Tibial nerve (tissue), 4 donors: ENCODE measurements at regions not wholly inside any gene's neighbourhood (a gene's known extent, or its start where the extent isn't known, plus 50 kb on each side); places are given as distances from the start of the nearest gene placed in this dataset.
"Not testable (repeated sequence)": the region's sequence is repeated elsewhere in the genome, so short reads cannot be mapped to it uniquely, and the experiment has no call there.

ENCODE experiments used
- DNase-seq, 2 donors: peaks; one replicate each; pipeline ENCODE4 v3.0.0-alpha.2; 2019; ENCODE audit warnings: low spot score in 2 of 2
- H3K27ac ChIP-seq, 4 donors: fragments of 200-600 bp; sonication (generic) in 3 of 4; one replicate each; pipeline ENCODE4 v1.5.1; 2017 to 2019; ENCODE audit warnings: mild to moderate bottlenecking in 1 of 4
- H3K27me3 ChIP-seq, 2 donors: fragments of 200-600 bp; sonication (generic) in 1 of 2; one replicate each; pipeline versions ENCODE4 v1.5.1 to v1.6.0; 2017 to 2019
- H3K36me3 ChIP-seq, 3 donors: fragments of 200-600 bp; sonication (generic); one replicate each; pipeline ENCODE4 v1.5.1; 2018 to 2019
- H3K4me1 ChIP-seq, 4 donors: fragments of 200-600 bp; sonication (generic) in 3 of 4; one replicate each; pipeline ENCODE4 v1.5.1; 2017 to 2019
- H3K4me3 ChIP-seq, 4 donors: fragments of 200-600 bp; sonication (generic) in 3 of 4; one replicate each; pipeline ENCODE4 v1.5.1; 2017 to 2019; ENCODE audit warnings: mild to moderate bottlenecking in 1 of 4, moderate library complexity in 1 of 4
- H3K9me3 ChIP-seq, 4 donors: fragments of 200-600 bp; sonication (generic) in 3 of 4; one replicate each; pipeline ENCODE4 v1.5.1; 2017 to 2019
- WGBS, 2 donors: methylation state at CpG; one replicate each; pipeline ENCODE4 v1.1.5; 2018; 5-methylcytosine and 5-hydroxymethylcytosine counted together

DNA sequence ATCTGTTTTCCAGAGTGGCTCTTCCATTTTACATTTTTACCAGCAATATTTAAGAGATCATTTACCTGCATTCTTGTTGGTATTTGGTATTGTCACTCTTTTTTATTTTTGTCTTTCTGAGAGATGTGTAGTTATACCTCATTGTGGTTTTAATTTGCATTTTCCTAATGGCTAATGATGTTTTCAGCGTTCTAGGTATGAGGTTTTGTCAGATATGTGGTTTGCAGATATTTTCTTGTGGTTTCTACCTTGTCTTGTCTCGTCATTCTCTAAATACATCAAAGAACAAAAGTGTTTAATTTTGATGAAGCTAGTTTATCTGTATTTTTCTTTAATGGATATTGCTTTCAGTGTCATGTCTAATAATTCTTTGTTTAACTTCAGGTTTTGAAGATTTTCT, 110.9 kb upstream of the PLGLB1 start:
- not testable (repeated sequence) for H3K4me1 ChIP-seq, H3K27ac ChIP-seq
- WGBS, 2 donors, result 69 to 73% methylated on average over 1 of the region's 2 CpGs

DNA sequence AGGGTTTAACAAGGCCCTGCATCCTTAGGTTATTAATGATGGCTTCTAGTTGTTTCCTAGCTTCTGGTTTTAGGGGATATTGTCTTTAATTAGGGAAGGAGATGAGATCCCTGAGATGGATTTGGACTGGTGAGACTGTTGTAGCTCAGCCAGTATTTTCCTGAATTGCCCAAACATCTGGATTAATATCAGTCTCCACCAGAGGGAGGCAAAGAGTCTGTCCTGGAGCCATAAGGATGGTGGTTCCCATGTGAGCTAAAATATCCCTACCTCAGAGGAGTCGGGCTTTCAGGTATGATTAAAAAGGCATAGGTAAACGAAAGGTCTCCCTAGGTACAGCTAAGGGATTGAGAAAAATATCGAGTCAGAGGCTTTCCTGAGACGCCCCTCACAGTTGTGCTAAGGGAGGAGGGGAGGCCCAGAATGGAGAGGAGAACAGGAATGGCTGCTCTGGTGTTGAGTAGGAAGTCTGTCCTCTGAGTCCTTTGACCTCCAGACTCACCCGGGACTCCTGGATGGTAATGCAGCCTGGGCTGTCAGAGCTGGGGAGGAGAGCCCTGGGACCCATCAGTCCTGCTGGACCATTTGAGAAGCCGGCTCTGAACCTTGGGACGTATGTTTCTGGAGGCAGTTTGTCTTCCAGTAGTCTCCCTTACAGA, 130.3 kb upstream of the PLGLB1 start:
- not testable (repeated sequence) for H3K27me3 ChIP-seq, H3K27ac ChIP-seq, H3K4me3 ChIP-seq, H3K4me1 ChIP-seq, H3K9me3 ChIP-seq, DNase-seq, H3K36me3 ChIP-seq
- WGBS, 2 donors, result no CpG with 5 or more reads among the region's 7 CpGs

More for the DNA sequence above, 110.9 kb upstream of the PLGLB1 start:
- DNase-seq, H3K27me3 ChIP-seq, H3K9me3 ChIP-seq, H3K36me3 ChIP-seq, H3K4me3 ChIP-seq: not testable (repeated sequence)

DNA sequence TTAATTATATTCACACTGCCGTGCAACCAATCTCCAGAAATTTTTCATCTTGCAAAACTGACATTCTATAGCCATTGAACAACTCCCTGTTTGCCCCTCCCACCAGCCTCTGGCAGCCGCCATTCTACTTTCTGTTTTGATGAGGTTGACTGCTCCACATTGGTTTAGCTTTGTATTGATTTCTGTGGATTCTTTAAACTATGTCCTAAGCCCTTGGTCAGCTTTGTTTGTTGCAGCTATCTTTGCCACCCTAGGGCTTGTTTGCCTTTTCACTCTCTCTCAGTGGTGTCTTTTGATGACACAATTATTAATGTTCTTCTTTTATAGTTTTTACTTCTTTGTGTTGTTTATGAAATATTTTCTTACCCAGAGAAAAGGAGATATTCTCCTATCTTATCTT, 152.8 kb upstream of the PLGLB1 start:
- not testable (repeated sequence) for H3K4me3 ChIP-seq, H3K27ac ChIP-seq, H3K27me3 ChIP-seq, DNase-seq, H3K4me1 ChIP-seq, H3K9me3 ChIP-seq, H3K36me3 ChIP-seq
- 80 to 85% methylated on average over 2 of the region's 2 CpGs for WGBS, 2 donors

DNA sequence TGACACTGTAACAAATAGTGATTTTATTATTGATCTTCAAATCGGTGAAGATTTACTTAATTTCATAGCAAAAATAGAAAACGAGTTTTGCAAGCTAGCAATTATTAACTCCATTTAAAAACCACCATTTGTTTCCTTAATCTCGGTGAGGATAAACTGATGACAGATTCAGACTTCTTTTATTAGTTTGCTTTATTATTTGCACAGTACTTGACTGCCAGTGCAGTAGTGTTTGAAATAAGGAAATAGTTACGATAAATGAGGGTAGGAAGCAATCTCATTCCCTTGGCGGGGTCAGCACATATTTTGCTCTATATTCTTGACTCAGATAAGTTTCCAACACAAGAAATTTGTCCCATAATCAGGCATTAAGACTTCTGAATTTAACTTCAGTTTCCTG, 161.7 kb upstream of the PLGLB1 start:
- not testable (repeated sequence) for DNase-seq, H3K4me3 ChIP-seq, H3K27me3 ChIP-seq, H3K36me3 ChIP-seq, H3K4me1 ChIP-seq, H3K9me3 ChIP-seq, H3K27ac ChIP-seq
- 71% methylated on average over 1 of the region's 5 CpGs; no CpG with 5 or more reads in 1 of the 2 donors for WGBS, 2 donors

DNA sequence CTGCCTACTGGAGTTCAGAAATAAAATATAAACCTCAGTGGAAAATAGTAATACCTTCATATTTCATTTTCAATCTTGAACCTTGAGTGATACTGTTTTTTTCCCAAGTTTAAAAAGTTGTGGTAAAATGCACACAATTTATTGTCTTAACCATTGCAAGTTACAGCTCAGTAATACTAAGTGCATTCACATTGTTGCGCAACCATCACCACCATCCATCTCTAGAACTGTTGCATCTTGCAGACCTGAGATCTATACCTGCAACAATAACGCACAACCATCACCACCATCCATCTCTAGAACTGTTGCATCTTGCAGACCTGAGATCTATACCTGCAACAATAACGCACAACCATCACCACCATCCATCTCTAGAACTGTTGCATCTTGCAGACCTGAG, 162.6 kb upstream of the PLGLB1 start:
- not testable (repeated sequence) for H3K4me1 ChIP-seq, DNase-seq

DNA sequence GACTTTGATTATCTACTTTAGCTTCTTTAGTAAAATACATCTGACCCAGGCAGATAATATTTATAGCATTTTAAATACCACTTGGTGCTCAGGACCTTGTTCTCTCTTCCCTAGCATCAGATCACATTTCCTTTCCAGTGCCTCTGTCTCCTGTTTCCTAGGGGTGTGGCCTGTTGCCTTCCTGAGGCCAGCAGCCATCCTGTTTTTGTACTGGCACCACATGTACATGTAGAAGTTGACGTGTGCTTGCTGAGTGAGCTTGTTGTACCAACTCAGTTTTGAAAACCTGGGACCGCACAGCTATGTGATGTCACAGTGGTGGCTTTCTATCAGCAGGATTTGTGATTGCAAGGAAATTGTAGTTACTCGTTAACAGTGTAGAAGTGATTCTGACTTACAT, 167.6 kb upstream of the PLGLB1 start:
- no CpG with 5 or more reads among the region's 3 CpGs for WGBS, 2 donors
- not testable (repeated sequence) for H3K27ac ChIP-seq, H3K4me1 ChIP-seq, H3K9me3 ChIP-seq, H3K4me3 ChIP-seq, DNase-seq, H3K27me3 ChIP-seq, H3K36me3 ChIP-seq

More for the DNA sequence above, 162.6 kb upstream of the PLGLB1 start:
- WGBS, 2 donors, result 100% methylated on average over 1 of the region's 3 CpGs
- H3K4me3 ChIP-seq, H3K36me3 ChIP-seq, H3K9me3 ChIP-seq, H3K27ac ChIP-seq, H3K27me3 ChIP-seq: not testable (repeated sequence)

DNA sequence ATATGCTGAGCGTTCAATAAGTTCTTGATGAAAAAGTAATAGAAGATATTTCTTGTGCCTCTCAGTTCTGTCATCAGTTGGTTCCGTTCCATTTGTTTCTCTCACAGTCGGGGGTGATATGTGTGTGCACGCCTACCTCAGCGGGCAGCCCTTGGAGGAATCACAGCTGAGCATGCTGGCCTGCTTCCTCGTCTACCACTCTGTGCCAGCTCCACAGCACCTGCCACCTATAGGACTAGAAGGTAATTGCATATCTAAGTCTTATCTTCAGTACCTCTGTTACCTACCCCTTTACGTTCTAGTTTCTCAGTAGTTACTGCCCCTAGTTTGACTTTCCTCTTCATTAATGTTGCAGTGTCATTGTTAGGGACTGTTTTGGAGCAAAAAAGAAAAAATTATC, 171.7 kb upstream of the PLGLB1 start:
- not testable (repeated sequence) for H3K9me3 ChIP-seq, H3K27ac ChIP-seq, H3K27me3 ChIP-seq, H3K4me3 ChIP-seq, DNase-seq, H3K36me3 ChIP-seq, H3K4me1 ChIP-seq
- 34 to 50% methylated on average over 1 to 2 of the region's 7 CpGs for WGBS, 2 donors

DNA sequence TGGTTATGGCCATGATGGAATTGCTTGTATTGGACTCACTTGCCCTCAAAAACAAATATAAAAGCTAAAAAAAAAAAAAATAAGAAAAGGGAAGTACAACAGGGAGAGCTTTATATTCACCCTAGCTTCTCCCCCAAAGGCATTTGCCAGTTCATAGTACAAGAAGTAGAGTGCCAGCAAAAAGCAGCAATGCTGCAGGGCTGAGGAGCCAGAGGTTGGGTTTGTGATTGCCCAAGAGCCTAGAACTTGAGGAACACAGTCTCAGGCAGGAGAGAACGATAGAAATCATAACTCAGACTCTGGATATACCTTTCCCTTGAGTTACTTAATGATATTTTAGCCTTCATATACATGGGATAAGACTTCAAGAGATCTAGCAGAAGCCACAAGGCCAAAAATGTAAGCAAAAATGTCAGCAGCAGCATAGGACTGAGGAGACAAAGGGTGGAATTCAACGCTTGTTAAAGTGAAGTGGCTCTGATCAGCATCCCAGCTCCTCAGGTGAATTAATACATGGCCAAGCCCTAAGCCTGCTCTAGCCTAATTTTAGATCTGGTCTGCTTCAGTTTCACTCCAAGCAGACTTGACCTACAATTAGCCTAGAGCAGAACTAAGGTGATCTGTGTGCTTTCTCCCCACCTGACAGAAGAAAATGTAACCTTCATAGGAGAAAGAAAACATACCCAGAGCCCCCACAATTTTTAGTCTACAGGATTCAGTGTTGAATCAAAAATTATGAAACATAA, 172.8 kb upstream of the PLGLB1 start:
- not testable (repeated sequence) for H3K4me1 ChIP-seq, DNase-seq, H3K4me3 ChIP-seq, H3K9me3 ChIP-seq, H3K27me3 ChIP-seq, H3K36me3 ChIP-seq, H3K27ac ChIP-seq
- 64 to 89% methylated on average over 1 of the region's 2 CpGs for WGBS, 2 donors

DNA sequence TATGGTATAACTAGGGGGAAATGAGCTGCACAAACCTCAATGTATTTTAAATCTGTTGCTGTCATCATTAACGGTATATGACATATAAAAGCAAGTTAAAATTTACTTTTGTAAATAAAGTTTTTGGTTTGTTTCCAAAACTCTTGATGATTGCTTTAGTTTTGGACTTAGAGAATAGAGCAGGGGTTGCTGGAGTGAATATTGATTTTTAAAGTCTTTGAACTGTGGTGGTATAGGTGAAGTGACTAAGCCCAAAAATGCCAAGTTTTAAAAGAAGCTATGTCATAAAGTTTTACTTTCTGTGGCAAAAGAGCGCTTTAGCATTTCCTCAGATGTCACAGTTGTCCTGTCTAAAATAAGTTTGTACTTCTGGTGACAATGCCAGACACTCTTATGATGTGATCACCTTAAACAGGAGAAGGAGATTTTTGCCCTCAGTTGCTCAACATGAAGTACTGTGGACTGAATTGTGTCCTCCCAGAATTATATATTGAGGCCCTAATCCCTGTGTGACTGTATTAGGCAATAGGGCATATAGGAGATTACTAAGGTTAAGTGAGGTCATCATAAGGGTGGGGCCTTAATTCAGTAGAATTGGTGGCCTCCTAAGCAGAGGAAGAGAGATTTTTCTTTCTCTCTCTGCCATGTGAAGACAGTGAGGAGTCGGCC, 175.2 kb upstream of the PLGLB1 start:
- not testable (repeated sequence) for H3K9me3 ChIP-seq, H3K36me3 ChIP-seq, H3K27ac ChIP-seq, DNase-seq, H3K27me3 ChIP-seq, H3K4me1 ChIP-seq, H3K4me3 ChIP-seq
- WGBS, 2 donors, result 77 to 80% methylated on average over 3 of the region's 3 CpGs

DNA sequence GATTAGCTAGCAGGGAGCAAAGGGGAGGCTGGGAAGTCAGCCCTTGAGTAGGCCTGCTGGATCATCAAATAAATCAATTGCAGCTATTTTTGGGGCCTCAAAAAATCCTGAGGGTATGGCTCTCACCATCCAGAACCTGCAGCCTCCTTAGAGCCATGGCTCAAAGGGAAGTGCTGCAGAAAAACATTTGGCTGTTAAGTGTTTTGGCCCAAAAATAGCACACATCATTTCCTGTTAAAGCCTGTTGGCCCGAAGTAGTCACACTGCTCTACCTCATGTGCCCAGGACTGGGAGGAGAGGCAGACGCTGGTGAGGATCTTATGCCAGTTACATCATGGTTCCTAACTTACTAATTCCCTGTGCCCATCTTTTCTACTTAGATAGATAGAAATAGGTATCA, 176.8 kb upstream of the PLGLB1 start:
- 23 to 47% methylated on average over 2 of the region's 2 CpGs for WGBS, 2 donors
- not testable (repeated sequence) for H3K27me3 ChIP-seq, H3K27ac ChIP-seq, H3K36me3 ChIP-seq, H3K4me3 ChIP-seq, H3K4me1 ChIP-seq, DNase-seq, H3K9me3 ChIP-seq

DNA sequence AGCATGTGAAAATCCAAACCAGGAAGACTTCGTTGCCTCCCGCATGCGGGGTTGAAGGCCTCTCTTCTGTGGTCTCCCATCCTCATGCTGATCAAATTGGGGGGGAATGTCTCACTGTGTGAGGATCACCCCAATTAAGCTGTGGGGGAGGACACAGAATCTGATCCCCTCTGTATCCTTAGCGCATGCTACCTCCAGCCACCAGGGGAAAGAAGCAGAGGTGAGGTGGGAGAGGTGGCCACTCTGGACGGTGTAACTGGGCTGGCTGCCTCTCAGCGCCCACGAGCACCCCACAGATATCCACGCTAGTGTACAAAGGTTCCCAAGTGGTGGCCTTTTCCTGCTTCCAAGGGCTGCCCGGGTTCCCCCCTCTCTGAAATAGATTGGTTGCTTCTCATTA, 177.6 kb upstream of the PLGLB1 start:
- H3K27me3 ChIP-seq, DNase-seq, H3K27ac ChIP-seq, H3K4me3 ChIP-seq, H3K9me3 ChIP-seq, H3K36me3 ChIP-seq, H3K4me1 ChIP-seq: not testable (repeated sequence)
- whole genome bisulfite sequencing, 2 donors, result no CpG with 5 or more reads among the region's 9 CpGs

DNA sequence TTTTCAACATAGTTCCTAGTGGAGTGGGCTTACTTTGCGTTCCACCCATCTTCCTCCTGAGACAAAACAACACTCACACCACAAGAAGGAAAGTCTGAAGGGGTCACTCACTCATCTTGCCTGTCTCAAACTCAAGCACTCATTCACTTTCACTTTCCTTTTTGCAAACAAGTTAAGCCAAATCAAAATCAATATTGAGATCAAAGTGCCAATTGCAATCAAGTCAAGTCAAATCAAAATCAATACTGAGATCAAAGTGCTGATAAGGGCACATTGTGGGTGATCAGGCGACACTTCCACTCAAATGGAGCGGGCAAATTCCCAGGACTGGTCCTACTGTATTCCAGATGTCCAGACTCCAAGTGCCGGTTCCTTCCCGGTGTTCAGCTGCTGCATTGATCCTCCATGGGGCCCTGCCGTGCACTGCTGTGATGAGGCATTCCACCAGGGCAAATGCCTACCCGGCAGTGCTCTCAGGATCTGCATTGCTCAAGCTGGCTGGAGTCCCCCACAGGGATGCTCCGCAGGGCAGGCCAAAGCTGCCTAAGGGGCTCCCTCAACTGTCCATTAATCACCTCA, 183.0 kb upstream of the PLGLB1 start:
- 97 to 100% methylated on average over 3 to 4 of the region's 8 CpGs for WGBS, 2 donors
- not testable (repeated sequence) for H3K36me3 ChIP-seq, H3K4me3 ChIP-seq, H3K27ac ChIP-seq, H3K9me3 ChIP-seq, DNase-seq, H3K27me3 ChIP-seq, H3K4me1 ChIP-seq

DNA sequence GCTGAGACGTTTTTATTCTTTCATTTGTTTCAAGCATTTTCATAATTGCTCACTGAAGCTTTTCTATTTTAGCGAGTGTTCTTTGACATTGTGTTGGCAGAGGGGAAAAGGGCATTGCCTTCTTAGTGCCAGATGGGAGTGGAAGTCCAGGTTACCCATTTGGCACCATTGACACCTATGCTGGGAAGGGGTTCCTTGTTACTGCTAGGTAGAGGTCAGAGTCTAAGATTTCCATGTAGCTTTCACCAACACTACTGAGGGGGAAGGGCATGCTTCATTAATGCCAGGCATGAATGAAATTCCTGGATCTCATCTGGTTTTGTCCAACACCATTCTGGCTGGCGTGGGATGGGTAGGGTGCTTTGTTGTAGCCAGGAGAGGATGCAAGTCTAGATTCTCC, 191.3 kb upstream of the PLGLB1 start:
- H3K27ac ChIP-seq, H3K27me3 ChIP-seq, H3K36me3 ChIP-seq, H3K4me3 ChIP-seq, H3K9me3 ChIP-seq, H3K4me1 ChIP-seq, DNase-seq: not testable (repeated sequence)
- WGBS, 2 donors, result 83% methylated on average over 1 of the region's 3 CpGs; no CpG with 5 or more reads in 1 of the 2 donors
